Activated T-cell treated with anti-CD3 and anti-CD28 coated beads for 1 hour (primary cell): ENCODE measurements at regions not wholly inside any gene's neighbourhood (a gene's known extent, or its start where the extent isn't known, plus 50 kb on each side); places are given as distances from the start of the nearest gene placed in this dataset.

Source experiments
- DNase-seq: peaks from one replicate; pipeline ENCODE4 v3.0.0-alpha.2; 2020; ENCODE audit warnings: low read depth

GRCh38 chr1:8086055-8086454, 59.9 kb upstream of the ERRFI1 start:
- DNase-seq = no peak

- DNase-seq = no peak
Observed at GRCh38 chr1:8084913-8085312, 58.8 kb upstream of the ERRFI1 start.

- DNase-seq = no peak
Observed at GRCh38 chr1:8083739-8084484, 57.8 kb upstream of the ERRFI1 start.

- DNase-seq = no peak
Observed at GRCh38 chr1:8082945-8083344, 56.8 kb upstream of the ERRFI1 start.

GRCh38 chr1:8078176-8078671, 52.1 kb upstream of the ERRFI1 start:
- no peak for DNase-seq

GRCh38 chr1:8077602-8078001, 51.5 kb upstream of the ERRFI1 start:
- no peak for DNase-seq

- DNase-seq = no peak
Observed at GRCh38 chr1:8077120-8077573, 51.0 kb upstream of the ERRFI1 start.

GRCh38 chr1:8076176-8076575, 50.1 kb upstream of the ERRFI1 start:
- no peak for DNase-seq
